ENCODE measurements at regions not wholly inside any gene's neighbourhood (a gene's known extent, or its start where the extent isn't known, plus 50 kb on each side); places are given as distances from the start of the nearest gene placed in this dataset.
"Not testable (repeated sequence)": the region's sequence is repeated elsewhere in the genome, so short reads cannot be mapped to it uniquely, and the experiment has no call there.

DNA sequence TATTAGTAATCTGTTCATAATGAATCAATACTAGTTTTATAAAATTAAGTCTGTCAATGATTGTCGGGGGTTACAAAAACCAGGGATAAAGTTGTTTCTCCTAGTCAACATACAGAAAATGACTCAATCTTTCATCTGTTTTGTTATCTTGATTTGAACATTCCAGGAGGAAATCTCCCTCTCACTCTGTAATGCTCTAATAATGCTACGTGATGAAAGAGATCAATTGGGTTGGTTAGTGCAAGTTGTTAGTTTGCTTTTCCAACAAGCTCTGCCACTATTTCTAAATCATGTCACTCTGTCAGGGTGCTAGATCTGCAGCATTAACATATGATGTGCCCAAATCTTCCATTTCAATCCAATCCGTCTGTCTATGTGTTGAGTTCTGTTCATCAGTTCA is 379.5 kb upstream of the GJE1 start:
- DNase-seq = no peak

DNA sequence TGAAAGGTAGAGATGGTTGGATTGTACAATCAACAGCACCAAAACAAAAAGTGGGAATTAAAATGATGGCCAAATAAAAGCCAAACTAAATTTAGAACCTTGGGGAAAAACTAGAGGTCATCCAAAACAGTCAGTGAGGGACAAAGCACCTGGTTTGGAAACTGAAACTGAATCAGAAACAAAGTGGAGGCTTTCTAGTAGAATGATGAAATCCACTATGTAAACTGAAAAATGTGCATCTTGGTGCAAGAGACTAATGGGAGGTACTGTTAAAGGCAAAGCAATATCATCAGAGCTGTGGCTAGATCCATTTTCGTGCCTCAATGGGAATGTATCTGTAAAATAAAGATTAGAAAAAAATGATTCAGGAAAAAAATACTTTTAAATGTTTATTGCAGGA is 380.0 kb upstream of the GJE1 start:
- no peak for DNase-seq

DNA sequence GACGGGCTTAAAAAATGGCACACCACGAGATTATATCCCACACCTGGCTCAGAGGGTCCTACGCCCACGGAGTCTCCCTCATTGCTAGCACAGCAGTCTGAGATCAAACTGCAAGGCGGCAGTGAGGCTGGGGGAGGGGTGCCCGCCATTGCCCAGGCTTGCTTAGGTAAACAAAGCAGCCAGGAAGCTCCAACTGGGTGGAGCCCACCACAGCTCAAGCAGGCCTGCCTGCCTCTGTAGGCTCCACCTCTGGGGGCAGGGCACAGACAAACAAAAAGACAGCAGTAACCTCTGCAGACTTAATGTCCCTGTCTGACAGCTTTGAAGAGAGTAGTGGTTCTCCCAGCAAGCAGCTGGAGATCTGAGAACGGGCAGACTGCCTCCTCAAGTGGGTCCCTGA is 386.4 kb upstream of the GJE1 start:
- not testable (repeated sequence) for DNase-seq

DNA sequence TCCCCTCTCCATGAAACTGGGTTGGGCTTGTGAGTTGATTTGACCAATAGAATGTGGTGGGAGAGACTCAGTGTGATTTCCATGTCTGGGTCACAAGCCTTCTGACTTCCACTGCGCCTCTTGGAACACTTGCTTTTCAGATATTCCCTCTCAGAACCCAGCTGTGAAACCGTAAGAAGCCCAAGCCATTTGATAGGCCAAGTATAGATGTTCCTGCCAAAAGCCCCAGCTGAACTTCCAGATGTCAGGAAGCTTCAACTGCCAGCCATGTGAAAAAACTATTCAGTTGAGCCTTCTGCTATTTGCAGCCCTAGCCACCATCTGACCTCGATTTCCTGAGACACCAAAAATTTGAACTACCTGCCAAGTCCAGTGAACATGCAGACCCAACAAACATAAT is 387.8 kb upstream of the GJE1 start:
- DNase-seq = no peak

DNA sequence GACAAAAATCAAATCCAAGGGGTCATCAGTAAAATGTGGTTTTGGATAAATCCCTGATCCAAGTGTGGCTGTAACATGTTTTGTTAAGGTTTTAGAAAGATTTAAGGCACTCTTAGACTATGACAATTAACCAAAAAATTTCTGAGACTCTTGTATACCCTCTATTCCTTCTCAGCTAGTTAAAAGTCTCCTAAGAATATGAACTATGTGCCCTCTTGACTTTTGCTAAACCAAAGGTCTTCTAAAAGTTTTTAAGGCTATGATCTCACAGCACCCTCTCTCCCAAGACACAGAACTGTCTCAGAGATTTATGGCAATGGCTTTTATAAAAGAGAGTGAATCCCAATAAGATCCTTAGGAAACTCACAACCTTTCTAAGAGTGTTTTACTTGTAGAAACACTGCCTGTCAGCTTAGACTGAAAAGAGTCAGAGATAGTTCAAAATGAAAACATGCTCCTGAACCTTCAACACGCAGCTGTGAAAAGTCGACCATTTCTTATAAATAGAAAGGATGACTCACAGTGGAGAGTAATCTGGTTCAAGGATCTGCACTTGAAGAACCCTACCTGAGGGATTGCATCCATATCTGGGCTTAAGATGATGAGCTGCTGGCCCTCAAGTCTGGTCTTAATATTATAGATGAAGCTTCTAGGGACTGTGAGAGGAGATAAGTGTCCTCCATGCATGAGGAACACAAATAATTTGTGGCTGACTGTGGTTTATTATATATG is 388.4 kb upstream of the GJE1 start:
- DNase-seq = no peak

DNA sequence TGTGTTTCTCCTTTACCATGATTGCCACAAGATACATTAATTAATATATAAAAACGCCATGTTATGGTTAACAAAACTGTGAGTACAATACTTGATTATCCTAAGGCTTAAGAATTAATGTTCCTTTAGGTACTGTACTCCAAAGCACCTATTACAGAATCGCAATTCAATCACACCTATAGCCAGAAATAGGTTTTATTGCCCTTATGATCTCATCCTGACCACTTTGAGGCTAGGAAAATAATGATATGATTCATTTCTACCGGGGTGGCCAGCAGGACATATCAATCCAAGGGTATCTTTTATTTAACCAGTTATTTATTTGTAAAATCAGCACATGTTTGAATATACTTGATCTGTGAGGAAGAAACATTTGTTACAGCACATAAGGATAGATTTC is 396.6 kb upstream of the GJE1 start:
- no peak for DNase-seq

DNA sequence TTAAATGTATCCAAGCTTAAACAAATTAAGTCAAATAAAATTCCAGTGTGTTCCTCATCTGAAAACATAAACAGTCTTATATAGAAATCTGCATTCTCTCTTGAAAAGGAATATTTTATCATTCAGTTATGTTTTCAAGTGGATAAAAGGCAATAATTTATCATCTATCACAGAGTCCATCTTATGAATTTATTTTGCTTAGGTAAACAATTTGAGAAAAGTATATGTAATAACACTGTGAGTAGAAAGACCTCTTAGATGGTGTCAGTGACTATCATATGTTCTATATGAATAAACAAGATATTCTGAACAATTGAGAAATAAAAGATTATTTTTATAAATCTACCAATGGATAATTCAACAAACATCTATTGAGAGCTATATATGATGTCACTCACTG is 397.6 kb upstream of the GJE1 start:
- no peak for DNase-seq

DNA sequence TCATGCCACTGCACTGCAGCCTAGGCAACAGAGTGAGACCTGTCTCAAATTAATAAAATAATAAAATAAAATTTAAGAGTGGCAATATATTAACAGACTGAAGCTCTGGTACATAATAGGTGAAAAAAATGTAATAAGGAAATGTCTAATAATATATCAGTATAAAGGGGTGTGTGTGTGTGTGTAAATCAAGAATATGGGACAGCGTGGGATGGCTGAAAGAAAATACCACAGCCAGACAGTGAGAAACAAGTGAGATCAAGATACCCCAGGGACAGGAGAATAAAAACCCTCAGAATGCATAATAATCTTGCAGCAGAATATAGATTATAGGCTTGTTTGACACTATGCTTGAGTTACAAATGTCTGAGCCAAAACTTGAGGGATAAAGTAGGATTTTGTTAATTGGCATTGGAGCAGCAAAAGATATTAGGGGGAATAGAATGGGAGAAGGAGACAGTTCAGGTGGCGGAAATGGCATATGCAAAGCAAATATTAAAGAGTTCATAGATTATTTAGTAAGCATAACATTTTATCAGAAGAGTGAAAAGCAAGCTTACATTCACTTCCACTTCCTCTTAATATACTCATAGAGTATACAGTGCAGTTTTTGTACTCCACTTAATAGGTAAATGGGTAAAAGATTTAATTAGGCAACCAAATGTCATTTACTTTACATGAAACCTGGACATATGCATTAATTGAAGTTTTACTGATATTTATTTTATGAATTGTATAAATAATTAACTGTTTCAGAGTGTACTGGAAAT is 398.5 kb upstream of the GJE1 start:
- no peak for DNase-seq

DNA sequence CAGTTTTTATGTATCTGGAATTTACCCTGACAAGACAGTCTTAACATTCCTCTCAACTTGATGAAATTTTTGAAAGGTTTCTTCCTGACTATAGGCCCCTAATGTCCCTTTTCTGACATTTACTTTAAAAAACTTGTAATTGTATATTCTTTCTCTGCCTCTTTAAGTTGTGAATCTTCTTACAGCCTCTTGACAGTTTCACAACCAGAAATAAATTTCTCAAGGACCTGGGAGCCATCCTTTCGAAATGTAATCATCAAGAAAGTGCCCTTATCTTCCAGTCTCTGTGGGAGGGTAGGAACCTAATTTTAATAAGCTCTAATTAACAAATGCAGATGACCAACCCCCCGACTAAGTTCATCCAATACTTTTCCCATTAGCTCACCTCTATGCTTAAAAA is 403.6 kb upstream of the GJE1 start:
- no peak for DNase-seq

DNA sequence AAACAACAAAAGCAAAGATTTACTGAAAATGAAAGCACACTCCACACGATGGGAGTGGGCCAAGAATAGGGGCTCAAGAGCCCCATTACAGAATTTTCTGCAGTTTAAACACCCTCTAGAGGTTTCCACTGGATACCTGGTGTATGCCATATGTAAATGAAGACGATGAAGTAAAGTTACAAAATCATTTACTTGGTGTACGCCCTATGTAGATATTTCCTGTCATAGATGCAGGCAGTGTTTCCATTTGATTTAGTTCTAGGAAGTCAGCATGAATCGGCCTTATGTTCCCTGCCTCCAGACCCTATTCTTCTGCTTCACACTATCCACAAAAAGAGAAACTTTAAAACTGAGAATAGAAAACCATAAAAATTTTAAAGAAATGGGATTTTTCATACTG is 404.4 kb upstream of the GJE1 start:
- no peak for DNase-seq

DNA sequence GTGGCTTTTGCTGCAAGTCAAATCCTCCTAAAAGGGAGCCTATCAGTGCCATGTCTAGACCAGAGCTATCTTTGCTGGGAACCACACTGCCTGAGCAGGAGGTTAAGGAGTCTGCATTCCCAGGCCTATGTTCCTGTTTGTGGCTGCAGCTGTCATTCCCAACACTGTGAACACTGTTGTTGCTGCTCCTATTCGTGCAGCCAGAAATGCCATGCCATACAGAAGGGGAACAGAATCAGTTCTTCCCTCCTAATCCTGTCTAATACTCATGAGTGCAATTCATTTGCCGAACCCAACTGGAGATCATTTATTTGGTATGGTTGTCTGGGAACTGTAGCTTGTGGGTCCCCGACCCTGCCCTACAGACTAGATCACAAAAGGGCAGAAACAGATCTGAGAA is 406.5 kb upstream of the GJE1 start:
- DNase-seq = no peak

DNA sequence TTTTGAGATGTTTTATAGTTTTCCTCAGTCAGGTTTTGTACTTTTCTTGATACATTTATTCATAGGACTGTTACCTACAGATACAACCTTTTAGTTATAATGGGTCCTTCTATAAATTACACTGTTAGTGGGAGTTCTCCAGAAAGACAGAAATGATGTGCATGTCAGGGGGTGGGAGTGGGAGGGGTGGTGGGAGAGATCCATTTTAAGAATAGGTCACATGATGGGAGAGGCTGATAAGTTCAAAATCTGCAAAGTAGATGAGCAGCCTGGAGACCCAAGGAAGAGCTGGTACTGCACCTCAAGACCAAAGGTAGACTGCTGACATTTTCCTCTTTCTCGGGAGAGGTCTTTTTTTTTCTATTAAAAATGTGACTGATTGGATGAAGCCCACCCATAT is 408.0 kb upstream of the GJE1 start:
- no peak for DNase-seq

DNA sequence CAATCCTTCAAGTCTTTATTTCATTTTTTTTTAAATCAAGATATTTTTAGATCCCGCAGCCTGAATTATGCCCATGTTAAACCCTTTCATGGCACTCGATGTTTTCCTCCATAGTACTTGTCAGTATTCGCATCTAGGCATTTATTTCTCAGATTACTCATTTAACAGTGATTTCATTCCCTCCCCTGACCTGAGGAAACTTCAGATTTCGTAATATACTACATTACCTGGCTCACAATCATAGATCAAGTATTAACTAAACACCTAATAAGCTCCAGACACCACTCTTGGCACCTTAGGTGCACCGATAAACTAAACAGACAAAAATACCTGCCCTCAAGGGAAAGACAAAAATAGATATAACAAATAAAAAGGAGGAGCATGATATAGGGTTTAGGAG is 413.2 kb upstream of the GJE1 start:
- DNase-seq = no peak

DNA sequence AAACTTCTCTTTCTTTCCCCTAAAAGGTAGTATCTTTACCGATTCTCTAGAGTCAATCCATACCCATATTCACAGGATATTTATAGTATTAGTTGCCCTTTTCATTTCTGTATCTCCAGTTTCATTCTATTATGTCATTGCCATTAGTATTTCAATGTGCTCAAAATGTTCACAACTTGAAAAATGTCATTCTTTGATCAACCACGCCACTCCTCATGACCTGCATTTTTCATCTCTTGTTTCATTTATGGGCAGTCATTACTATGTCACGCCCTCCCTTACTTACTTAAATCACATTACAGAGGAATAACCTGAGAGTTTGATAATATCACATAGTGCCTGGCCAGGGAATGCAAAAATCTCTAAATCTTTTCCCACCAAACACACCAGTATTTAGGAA is 427.3 kb upstream of the GJE1 start:
- no peak for DNase-seq

DNA sequence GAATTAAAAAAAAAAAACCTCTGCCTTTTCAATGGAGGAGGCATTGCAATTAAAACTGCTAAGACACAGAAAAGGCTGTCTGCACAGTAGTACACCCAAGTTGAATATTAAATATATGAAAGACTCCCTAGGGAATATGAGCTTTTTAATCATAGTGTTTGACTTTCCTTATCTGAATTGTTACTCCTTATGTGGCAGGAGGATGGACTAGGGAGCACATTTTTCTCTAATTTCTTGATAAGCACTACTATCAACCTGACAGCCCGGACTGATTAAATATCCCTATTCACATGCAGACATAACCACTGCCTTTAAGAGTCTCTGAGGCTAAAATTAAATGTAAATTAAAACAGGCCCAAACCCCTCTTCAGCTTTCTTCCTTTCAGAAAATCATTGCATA is 428.6 kb upstream of the GJE1 start:
- DNase-seq = no peak

DNA sequence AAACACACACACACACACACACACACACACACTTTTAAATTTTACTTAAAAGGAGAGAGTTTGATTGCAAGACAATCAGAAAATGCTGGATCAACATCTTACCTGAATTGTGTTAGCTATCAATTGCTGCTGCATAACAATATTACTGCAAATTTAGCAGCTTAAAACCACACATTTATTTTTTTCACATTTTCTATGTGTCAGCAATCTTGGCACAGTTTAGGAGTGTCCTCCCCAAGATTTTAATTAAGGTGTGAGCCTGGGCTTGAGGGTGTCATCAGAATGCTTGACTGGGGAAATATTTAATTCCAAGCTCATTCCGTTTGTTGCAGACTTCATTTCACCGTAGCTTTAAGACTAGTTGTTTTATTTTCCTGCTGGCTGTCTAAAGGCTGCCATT is 431.0 kb upstream of the GJE1 start:
- no peak for DNase-seq

DNA sequence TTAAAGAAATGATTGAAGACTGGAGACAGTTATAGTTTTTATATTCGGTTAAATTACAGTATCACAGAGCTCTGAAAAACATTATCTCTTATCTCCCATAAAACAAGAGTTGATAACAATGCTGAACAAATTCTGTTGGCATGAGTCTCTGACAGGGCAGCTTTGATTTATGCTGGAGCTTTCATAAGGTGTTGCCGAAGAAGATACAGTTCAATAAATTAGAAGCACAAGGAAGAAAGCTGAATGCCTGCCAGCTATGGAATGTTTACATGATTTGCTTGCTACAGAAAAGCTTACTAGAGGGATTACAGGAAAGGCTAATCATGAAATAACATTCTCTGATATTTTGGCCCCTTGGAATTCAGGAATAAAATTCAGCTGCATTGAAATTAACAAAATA is 431.9 kb upstream of the GJE1 start:
- DNase-seq = no peak

DNA sequence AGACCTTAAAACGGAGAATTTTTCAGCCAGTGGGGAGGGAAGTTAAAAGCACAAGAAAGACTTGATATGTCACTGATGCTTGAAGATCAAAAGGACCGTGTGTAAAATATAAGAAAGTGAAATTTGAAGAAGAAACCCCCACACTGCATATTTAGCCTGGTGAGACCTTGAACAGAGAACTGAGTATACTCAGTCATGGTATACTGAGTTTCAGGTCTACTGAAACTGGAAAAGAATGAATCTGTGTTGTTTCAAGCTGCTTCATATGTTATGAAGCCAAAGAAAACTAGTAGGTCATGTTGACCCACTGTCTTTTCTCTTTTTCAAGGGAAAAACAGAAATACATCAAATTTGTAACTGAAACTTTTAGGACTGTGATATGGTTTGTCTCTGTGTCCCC is 443.8 kb upstream of the GJE1 start:
- DNase-seq = no peak

DNA sequence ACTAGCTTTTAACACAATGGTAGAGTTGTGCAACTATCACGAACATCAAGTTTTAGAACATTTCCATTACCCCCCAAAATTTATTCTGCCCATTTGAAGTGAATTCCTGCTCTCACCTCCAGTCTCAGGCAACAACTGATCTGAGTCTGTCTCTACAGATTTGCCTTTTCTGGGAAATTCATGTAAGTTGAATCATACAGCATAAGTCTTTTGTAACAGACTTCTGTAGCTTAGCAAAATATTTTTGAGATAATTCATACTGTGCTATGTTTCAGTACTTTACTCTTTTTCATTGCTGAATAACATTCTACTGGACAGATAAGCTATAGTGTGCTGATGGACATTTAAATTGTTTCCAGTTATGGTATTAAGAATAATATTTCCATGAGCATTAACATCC is 447.3 kb upstream of the GJE1 start:
- no peak for DNase-seq

DNA sequence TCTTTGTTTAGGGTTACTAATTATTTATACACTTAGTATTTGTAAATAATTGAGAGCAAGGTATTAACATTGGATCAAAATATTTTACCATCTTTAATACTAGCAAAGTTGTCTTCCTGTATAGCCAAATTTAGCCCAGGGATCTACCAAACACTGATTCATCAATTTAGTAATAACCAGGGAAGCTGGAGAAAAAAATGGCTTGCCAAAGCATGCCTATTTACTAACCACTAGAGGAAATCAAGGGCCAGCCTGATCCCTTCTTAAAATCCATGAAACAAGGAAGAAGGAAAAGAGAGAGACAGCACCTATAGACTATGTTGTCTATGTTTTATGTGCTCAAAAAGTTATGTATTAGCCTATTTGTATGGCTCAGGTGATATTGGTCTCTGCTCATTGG is 450.3 kb upstream of the GJE1 start:
- DNase-seq = no peak

DNA sequence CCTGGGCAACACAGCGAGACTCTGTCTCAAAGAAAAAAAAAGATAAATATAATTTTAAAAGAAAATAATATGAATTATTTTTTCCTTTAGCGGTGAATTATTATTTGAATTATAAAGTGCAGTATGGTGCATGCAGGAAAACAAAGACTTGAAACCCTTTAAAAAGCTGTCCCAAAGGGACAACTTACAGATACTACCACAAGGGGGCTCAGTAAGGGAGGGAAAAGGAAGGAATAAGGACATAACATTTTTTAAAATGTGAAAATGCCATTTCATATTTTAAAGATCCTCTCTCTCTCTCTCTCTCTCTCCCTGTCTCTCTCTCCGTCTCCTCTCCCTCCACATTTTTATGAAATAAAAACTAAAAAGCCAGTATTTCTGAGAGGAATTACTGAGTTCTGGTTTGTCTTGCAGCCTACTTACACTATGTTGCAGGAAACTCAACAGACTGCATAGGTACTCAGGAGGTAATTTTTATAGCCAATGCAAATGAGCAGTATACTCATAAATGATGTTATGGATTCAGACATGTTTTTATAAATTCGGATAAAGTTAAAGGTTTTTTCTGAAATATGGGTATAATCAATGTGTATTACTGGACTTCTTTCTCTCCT is 455.0 kb upstream of the GJE1 start:
- peak; percentile 46 to 67 for DNase-seq

DNA sequence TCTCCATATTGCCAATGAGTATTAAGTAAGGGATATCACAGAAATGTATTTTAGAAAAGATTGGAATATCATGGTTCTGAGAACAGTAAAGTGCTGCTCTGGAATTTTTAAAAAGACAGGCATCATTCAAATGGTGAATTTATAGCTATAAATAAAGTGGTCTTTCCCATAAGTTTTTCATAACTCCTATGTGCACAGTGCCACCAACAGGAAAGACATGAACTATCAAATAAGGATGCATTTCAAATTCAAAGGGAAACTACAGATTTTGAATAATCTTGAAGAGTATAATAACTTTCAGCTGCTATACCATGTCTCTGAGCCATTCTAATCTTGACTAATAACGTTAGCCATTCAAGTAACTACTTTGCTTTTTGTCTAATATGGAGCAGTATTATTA is 456.8 kb upstream of the GJE1 start:
- no peak for DNase-seq

DNA sequence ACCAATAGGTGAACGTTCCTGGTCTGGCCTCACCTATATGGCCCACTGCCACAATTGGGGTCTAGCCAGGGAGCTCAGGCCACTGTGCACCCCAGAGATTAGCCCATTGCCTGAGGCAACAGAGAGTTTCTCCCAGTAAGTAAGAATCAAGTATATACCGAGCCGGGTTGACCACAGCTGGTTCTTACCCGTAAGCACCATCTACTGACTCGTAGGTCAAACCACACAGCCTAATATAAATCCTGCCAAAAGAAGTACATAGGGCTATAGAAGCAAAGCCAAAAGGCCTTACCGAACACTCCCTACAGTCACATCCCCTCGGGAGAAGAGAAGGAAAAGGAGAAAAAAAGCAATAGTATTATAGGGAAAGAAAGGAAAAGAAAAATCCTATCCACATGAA is 463.6 kb upstream of the GJE1 start:
- no peak for DNase-seq

DNA sequence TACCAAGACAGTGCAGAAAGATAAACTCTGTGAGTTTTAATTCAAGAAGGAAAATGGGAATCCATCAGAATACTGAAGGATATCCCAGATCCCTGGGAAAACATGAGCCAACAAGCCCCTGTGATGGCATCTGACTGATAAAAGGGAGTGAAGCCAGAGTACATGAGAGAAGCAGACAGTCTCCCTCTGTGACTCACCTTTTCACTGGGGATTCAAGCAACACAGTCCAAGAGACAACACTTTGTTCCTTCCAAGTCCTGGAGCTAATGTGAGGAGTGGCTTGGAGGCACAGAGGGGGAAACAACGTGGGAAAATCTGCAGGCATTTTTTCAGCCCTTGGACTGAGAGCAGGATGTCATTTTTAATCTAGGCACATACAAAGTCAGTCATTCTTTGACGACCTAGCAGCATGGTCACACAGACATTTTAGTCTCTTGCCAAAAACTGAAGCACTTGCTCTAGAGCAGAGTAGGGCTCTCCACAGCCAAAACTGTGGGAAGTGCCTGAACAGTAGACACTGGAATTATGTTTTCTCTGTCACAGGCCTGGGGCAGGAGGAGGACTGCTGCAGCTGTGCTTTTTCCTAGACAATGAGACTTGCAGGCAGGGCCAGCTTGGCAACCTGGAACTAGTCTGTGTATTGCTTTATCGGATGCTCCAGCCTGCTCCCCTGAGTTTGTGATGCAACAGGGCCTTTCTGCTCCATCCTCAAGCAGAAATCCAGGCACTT is 465.0 kb upstream of the GJE1 start:
- no peak for DNase-seq

All from NCI-H526 (cell line).